ENCODE measurements at regions not wholly inside any gene's neighbourhood (a gene's known extent, or its start where the extent isn't known, plus 50 kb on each side); places are given as distances from the start of the nearest gene placed in this dataset.

- TF ChIP-seq CTCF (IDR thresholded peaks at IDR 0.05) = no peak
- no peak for TF ChIP-seq POLR2AphosphoS5 (IDR thresholded peaks at IDR 0.05)
- TF ChIP-seq POLR2A (IDR thresholded peaks at IDR 0.05) = no peak
- TF ChIP-seq EP300 (IDR thresholded peaks at IDR 0.05) = no peak
Measured at GRCh38 chr5:145509336-145510136, 325.6 kb downstream of the PRELID2 start.

Measured in stomach (tissue), 4 donors.